ENCODE measurements at regions not wholly inside any gene's neighbourhood (a gene's known extent, or its start where the extent isn't known, plus 50 kb on each side); places are given as distances from the start of the nearest gene placed in this dataset.

GRCh38 chr6:14187406-14187805 lies 69.8 kb downstream of the CD83 start:
- TF ChIP-seq TOX (CRISPR knock-in tag; IDR thresholded peaks at IDR 0.05; ENCODE audit: borderline replicate concordance) (no peak), CREB5 (CRISPR knock-in tag; IDR thresholded peaks at IDR 0.05; ENCODE audit: low read depth) (no peak), ESRRG (CRISPR knock-in tag; IDR thresholded peaks at IDR 0.05) (no peak), GLIS3 (CRISPR knock-in tag; IDR thresholded peaks at IDR 0.05) (no peak)
- no peak for ATAC-seq

- ATAC-seq, result no peak
- TF ChIP-seq ZFP3 (CRISPR knock-in tag; IDR thresholded peaks at IDR 0.05), result no peak
- no peak for TF ChIP-seq CSRNP3 (CRISPR knock-in tag; IDR thresholded peaks at IDR 0.05)
- no peak for TF ChIP-seq TSHZ2 (CRISPR knock-in tag; IDR thresholded peaks at IDR 0.05)
- TF ChIP-seq ZNF8 (CRISPR knock-in tag; IDR thresholded peaks at IDR 0.05), result no peak
- no peak for TF ChIP-seq TCF4 (CRISPR knock-in tag; IDR thresholded peaks at IDR 0.05; ENCODE audit: borderline replicate concordance)
- TF ChIP-seq ZC3H10 (CRISPR knock-in tag; IDR thresholded peaks at IDR 0.05), result no peak
- TF ChIP-seq RARB (CRISPR knock-in tag; IDR thresholded peaks at IDR 0.05), result no peak
- TF ChIP-seq PATZ1 (CRISPR knock-in tag; IDR thresholded peaks at IDR 0.05; ENCODE audit: borderline replicate concordance), result no peak
- no peak for TF ChIP-seq ZFP30 (CRISPR knock-in tag; IDR thresholded peaks at IDR 0.05)
- no peak for TF ChIP-seq OSR1 (CRISPR knock-in tag; IDR thresholded peaks at IDR 0.05)
- no peak for TF ChIP-seq ESRRG (CRISPR knock-in tag; IDR thresholded peaks at IDR 0.05)
- TF ChIP-seq POU6F1 (CRISPR knock-in tag; IDR thresholded peaks at IDR 0.05; ENCODE audit: borderline replicate concordance, low read depth), result no peak
- no peak for TF ChIP-seq ARNTL (CRISPR knock-in tag; IDR thresholded peaks at IDR 0.05; ENCODE audit: borderline replicate concordance, low read depth)
These were observed 71.5 kb downstream of the CD83 start for GRCh38 chr6:14189074-14189473.

GRCh38 chr6:14190191-14190928 lies 72.8 kb downstream of the CD83 start:
- no peak for ATAC-seq
- no peak for TF ChIP-seq POU6F1 (CRISPR knock-in tag; IDR thresholded peaks at IDR 0.05; ENCODE audit: borderline replicate concordance, low read depth)
- no peak for TF ChIP-seq ZNF565 (CRISPR knock-in tag; conservative IDR thresholded peaks at IDR 0.05; ENCODE audit: low read depth)
- no peak for TF ChIP-seq ZFP30 (CRISPR knock-in tag; IDR thresholded peaks at IDR 0.05)
- no peak for TF ChIP-seq BACH2 (CRISPR knock-in tag; IDR thresholded peaks at IDR 0.05; ENCODE audit: borderline replicate concordance)
- TF ChIP-seq ZC3H10 (CRISPR knock-in tag; IDR thresholded peaks at IDR 0.05), result no peak
- TF ChIP-seq CSRNP3 (CRISPR knock-in tag; IDR thresholded peaks at IDR 0.05), result no peak
- no peak for TF ChIP-seq CSDC2 (CRISPR knock-in tag; IDR thresholded peaks at IDR 0.05)
- no peak for TF ChIP-seq ARNTL (CRISPR knock-in tag; IDR thresholded peaks at IDR 0.05; ENCODE audit: borderline replicate concordance, low read depth)
- TF ChIP-seq GLIS3 (CRISPR knock-in tag; IDR thresholded peaks at IDR 0.05), result no peak
- no peak for TF ChIP-seq RARB (CRISPR knock-in tag; IDR thresholded peaks at IDR 0.05)
- TF ChIP-seq TSHZ2 (CRISPR knock-in tag; IDR thresholded peaks at IDR 0.05), result no peak
- no peak for TF ChIP-seq TOX (CRISPR knock-in tag; IDR thresholded peaks at IDR 0.05; ENCODE audit: borderline replicate concordance)
- no peak for TF ChIP-seq ZNF8 (CRISPR knock-in tag; IDR thresholded peaks at IDR 0.05)
- TF ChIP-seq OSR1 (CRISPR knock-in tag; IDR thresholded peaks at IDR 0.05), result no peak
